ENCODE measurements at regions not wholly inside any gene's neighbourhood (a gene's known extent, or its start where the extent isn't known, plus 50 kb on each side); places are given as distances from the start of the nearest gene placed in this dataset.

DNA sequence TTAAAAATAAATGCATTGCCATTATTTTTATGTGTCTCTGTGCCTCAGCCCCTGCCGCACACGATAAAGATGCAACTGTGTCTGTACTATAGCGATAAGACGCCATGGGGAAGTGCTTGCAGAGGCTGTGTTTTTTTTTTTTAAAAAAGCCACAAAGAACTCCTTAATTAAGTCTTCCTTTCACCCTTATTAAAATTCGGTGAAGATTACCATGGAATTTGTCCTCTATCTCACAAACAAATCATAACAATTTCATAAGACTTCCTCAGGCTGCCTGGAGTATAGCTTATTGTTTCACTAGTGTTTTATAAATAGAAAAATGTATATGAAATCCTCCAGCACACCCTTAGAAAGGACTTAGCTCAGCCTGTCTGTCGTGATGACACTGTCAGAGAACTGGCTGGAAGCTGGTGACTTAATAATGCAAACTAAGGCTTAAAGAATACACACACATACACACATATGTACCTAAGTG is 374.8 kb upstream of the SLCO3A1 start:
- Histone ChIP-seq H3K9me2 (ENCODE audit: insufficient read depth) (no peaks in the 10 kb centered on the region), H3K79me2 (ENCODE audit: insufficient read depth, low read length) (no peaks in the 10 kb centered on the region), H3K27me3 (ENCODE audit: insufficient read depth, low read length) (no peaks in the 10 kb centered on the region; the same call in 1 of the 2 replicates), H3K9me3 (ENCODE audit: control insufficient read depth in 1 of 2, insufficient read depth in 1 of 2, low read depth in 1 of 2, low read length in 2 of 2) (no peaks in the 10 kb centered on the region), H4K20me1 (ENCODE audit: insufficient read depth) (no peaks in the 10 kb centered on the region), H3K36me3 (ENCODE audit: control insufficient read depth in 1 of 2, insufficient read depth in 2 of 2, low read length in 2 of 2) (no peaks in the 10 kb centered on the region), H3K4me3 (replicated peaks in 1 of 2; ENCODE audit: low read depth in 1 of 2, low read length in 2 of 2) (no peak overlapping the region), H3K27ac (ENCODE audit: low read depth, low read length) (no peak overlapping the region), H3K9ac (ENCODE audit: low read length) (no peak overlapping the region), H2AFZ (ENCODE audit: low read depth, low read length, poor library complexity, severe bottlenecking) (no peak overlapping the region), H3K4me2 (ENCODE audit: low read length) (no peak overlapping the region), H3K4me1 (ENCODE audit: control insufficient read depth in 1 of 2, insufficient read depth in 2 of 2, low read length in 2 of 2) (no peaks in the 10 kb centered on the region)
- BruUV-seq (replicated peaks): no TSS peak
- no peak for ATAC-seq
- RAD21 ChIA-PET (ENCODE audit: low non-redundant PET in 1 of 2, low total read pairs in 2 of 2, uncharacterized antibody in 2 of 2, unreplicated experiment in 2 of 2): no interaction called here
- CTCF ChIA-PET: no interaction called here
- intact Hi-C loops (cut with micrococcal nuclease): no loop called here
- TF ChIP-seq, protein P1, sequence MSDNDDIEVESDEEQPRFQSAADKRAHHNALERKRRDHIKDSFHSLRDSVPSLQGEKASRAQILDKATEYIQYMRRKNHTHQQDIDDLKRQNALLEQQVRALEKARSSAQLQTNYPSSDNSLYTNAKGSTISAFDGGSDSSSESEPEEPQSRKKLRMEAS (IDR thresholded peaks at IDR 0.05): no peak
- TF ChIP-seq RAD21 (IDR thresholded peaks at IDR 0.05; ENCODE audit: low read depth) (no peak), POLR2A (IDR thresholded peaks at IDR 0.05; ENCODE audit: borderline replicate concordance, extremely low read depth, insufficient read depth, insufficient read length) (no peak), CEBPB (IDR thresholded peaks at IDR 0.05; ENCODE audit: low read depth) (no peak), FOSL1 (IDR thresholded peaks at IDR 0.05; ENCODE audit: low read depth) (no peak), TCF7L2 (IDR thresholded peaks at IDR 0.05; ENCODE audit: borderline replicate concordance, extremely low read depth, insufficient read depth, insufficient read length) (no peak), JUND (IDR thresholded peaks at IDR 0.05) (no peak), SIN3A (IDR thresholded peaks at IDR 0.05; ENCODE audit: low read depth) (no peak)
- TF ChIP-seq, protein P2, sequence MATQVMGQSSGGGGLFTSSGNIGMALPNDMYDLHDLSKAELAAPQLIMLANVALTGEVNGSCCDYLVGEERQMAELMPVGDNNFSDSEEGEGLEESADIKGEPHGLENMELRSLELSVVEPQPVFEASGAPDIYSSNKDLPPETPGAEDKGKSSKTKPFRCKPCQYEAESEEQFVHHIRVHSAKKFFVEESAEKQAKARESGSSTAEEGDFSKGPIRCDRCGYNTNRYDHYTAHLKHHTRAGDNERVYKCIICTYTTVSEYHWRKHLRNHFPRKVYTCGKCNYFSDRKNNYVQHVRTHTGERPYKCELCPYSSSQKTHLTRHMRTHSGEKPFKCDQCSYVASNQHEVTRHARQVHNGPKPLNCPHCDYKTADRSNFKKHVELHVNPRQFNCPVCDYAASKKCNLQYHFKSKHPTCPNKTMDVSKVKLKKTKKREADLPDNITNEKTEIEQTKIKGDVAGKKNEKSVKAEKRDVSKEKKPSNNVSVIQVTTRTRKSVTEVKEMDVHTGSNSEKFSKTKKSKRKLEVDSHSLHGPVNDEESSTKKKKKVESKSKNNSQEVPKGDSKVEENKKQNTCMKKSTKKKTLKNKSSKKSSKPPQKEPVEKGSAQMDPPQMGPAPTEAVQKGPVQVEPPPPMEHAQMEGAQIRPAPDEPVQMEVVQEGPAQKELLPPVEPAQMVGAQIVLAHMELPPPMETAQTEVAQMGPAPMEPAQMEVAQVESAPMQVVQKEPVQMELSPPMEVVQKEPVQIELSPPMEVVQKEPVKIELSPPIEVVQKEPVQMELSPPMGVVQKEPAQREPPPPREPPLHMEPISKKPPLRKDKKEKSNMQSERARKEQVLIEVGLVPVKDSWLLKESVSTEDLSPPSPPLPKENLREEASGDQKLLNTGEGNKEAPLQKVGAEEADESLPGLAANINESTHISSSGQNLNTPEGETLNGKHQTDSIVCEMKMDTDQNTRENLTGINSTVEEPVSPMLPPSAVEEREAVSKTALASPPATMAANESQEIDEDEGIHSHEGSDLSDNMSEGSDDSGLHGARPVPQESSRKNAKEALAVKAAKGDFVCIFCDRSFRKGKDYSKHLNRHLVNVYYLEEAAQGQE (IDR thresholded peaks at IDR 0.05; ENCODE audit: low read depth): no peak
- TF ChIP-seq, protein P3, sequence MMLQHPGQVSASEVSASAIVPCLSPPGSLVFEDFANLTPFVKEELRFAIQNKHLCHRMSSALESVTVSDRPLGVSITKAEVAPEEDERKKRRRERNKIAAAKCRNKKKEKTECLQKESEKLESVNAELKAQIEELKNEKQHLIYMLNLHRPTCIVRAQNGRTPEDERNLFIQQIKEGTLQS (IDR thresholded peaks at IDR 0.05): no peak
- POLR2A ChIA-PET: no interaction called here
- no peak for DNase-seq (ENCODE audit: low read depth, low spot score)

Measured in HCT116 (cell line).